ENCODE measurements at regions not wholly inside any gene's neighbourhood (a gene's known extent, or its start where the extent isn't known, plus 50 kb on each side); places are given as distances from the start of the nearest gene placed in this dataset.
"Not testable (repeated sequence)": the region's sequence is repeated elsewhere in the genome, so short reads cannot be mapped to it uniquely, and the experiment has no call there.

DNA sequence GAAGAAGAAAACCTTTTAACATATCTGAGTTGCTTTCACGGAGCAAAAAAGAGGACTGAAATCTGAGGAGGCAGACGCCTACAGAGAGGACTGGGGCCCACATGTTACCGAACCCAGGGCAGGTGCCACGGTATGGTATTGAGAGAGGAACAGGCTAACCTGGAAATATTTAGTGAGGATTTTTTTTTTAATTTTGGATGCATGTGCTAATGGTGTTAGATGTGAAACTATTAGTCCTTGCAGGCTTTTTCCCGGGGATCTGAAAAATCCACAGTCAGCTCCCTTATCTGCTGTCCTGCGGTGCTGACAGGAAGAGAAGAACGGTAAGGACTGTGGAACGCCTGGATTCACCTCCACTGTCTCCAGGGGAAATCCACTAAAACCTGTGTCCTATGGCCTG lies 819.7 kb downstream of the TMEM121 start:
- no peak overlapping the region for H3K4me3 ChIP-seq
- no peaks in the 10 kb centered on the region for H3K27me3 ChIP-seq (ENCODE audit: low read depth)
- H3K27ac ChIP-seq, result no peak overlapping the region
- intact Hi-C loops (cut with DNase I), result no loop called here
- no peak for DNase-seq
- TF ChIP-seq, protein P1, sequence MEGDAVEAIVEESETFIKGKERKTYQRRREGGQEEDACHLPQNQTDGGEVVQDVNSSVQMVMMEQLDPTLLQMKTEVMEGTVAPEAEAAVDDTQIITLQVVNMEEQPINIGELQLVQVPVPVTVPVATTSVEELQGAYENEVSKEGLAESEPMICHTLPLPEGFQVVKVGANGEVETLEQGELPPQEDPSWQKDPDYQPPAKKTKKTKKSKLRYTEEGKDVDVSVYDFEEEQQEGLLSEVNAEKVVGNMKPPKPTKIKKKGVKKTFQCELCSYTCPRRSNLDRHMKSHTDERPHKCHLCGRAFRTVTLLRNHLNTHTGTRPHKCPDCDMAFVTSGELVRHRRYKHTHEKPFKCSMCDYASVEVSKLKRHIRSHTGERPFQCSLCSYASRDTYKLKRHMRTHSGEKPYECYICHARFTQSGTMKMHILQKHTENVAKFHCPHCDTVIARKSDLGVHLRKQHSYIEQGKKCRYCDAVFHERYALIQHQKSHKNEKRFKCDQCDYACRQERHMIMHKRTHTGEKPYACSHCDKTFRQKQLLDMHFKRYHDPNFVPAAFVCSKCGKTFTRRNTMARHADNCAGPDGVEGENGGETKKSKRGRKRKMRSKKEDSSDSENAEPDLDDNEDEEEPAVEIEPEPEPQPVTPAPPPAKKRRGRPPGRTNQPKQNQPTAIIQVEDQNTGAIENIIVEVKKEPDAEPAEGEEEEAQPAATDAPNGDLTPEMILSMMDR (IDR thresholded peaks at IDR 0.05), result no peak
- no peak for ATAC-seq
- H3K9me3 ChIP-seq, result no peaks in the 10 kb centered on the region
- no peaks in the 10 kb centered on the region for H3K4me1 ChIP-seq
- no peaks in the 10 kb centered on the region for H3K36me3 ChIP-seq

DNA sequence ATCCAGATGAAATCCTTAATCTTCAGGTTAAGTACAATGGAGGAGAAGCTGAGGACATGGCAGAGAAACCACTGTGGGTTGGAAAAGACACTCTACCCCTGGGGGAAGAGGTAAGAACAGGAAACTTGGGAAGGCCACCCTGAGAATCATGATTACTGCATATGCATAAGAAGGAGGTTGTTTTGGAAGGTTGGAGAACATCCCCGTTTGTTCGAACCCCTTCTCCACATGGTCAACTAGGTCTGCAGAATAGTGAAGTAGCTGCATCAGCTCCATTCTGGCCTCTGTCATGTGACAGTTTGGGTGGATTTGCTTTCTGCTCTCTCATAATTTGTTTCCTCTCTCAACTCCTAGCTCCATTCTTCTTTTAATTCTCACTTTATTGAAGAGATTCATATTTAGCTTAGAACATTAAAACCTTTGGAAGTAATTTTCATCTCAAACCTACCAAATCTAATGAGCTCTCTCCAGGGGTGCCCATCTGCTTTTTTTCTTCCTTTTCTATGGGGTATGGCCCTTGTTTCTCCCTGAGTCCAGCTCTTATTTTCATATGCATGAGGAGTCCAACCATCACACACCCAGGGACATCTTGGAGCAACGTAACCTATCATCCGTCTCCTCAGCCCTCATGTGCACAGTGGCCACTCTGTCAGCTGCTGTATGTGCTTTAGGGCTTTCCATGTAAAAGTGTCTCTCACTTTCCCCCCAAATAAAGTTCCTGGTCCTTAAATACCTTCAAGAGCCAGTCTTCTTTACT lies 820.3 kb downstream of the TMEM121 start:
- no peaks in the 10 kb centered on the region for H3K27me3 ChIP-seq (ENCODE audit: low read depth)
- H3K27ac ChIP-seq, result no peak overlapping the region
- no peaks in the 10 kb centered on the region for H3K9me3 ChIP-seq
- H3K4me3 ChIP-seq, result no peak overlapping the region
- TF ChIP-seq, protein P1 (IDR thresholded peaks at IDR 0.05), result no peak
- no peak for ATAC-seq
- no peaks in the 10 kb centered on the region for H3K4me1 ChIP-seq
- no peaks in the 10 kb centered on the region for H3K36me3 ChIP-seq
- intact Hi-C loops (cut with DNase I), result no loop called here
- DNase-seq, result no peak

DNA sequence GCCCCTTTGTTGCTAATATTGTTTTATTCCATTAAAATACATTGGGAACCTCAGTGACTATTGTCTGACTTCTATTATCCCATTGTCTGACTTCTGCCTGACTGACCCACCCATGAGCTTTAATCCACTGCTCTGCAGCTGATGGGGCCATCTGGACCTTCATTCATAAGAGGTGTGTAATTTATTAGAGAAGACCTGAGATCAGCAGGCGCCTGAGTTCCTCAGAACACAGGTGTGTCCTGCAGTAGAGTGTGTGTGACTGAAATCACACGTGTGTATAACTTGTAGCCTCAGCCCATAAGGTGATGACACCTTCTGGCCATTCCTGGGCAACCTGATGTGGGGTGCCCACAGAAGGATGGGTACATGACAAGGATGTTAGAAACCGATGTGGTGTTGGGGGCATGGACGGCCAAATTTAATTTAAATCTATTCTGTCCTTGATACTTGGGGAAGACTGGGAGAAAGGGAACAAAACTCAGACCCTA lies 821.0 kb downstream of the TMEM121 start:
- no peak overlapping the region for H3K4me3 ChIP-seq
- H3K27ac ChIP-seq, result no peak overlapping the region
- ATAC-seq (no peak), DNase-seq (no peak)
- no peaks in the 10 kb centered on the region for H3K9me3 ChIP-seq
- TF ChIP-seq, protein P1 (IDR thresholded peaks at IDR 0.05), result no peak
- intact Hi-C loops (cut with DNase I), result no loop called here
- H3K27me3 ChIP-seq (ENCODE audit: low read depth), result no peaks in the 10 kb centered on the region
- H3K36me3 ChIP-seq, result no peaks in the 10 kb centered on the region
- H3K4me1 ChIP-seq, result no peaks in the 10 kb centered on the region

DNA sequence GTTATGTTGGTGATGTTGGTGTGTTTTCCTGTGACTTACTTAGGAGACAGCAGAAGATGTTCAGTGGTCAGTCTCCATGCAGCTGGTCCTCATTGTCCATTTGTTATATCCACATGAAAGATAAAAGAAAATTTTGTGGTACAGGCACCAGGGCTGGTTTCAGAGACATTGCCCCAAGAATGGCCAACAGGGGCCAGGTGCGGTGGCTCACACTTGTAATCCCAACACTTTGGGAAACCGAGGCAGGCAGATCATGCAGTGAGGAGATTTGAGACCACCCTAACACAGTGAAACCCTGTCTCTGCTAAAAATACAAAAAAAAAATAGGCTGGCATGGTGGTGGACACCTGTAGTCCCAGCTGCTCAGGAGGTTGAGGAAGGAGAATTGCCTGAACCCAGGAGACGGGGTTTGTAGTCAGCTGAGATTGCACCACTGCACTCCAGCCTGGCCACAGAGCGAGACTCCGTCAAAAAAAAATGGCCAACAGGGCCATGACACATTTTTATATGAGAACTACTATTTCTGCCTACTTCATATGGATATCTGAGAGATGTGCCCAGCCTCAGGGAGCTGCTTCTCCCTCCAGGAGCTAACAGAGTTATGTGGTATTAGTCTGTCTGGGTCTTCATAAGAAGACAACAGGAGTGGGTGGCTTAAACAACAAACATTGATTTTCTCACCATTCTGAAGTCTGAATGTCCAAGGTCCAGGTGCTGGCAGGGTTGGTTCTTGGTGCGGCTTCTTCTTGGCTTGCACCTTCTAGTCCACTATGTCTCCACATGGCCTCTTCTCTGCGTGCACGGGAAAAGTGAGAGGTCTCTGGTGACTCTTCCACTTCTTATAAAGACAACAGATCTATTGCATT lies 821.7 kb downstream of the TMEM121 start:
- TF ChIP-seq, protein P1 (IDR thresholded peaks at IDR 0.05), result no peak
- ATAC-seq, result no peak
- Histone ChIP-seq H3K4me3 (no peak overlapping the region), H3K36me3 (no peaks in the 10 kb centered on the region), H3K9me3 (no peaks in the 10 kb centered on the region), H3K27ac (no peak overlapping the region), H3K27me3 (ENCODE audit: low read depth) (no peaks in the 10 kb centered on the region), H3K4me1 (no peaks in the 10 kb centered on the region)
- DNase-seq, result no peak
- intact Hi-C loops (cut with DNase I), result no loop called here

DNA sequence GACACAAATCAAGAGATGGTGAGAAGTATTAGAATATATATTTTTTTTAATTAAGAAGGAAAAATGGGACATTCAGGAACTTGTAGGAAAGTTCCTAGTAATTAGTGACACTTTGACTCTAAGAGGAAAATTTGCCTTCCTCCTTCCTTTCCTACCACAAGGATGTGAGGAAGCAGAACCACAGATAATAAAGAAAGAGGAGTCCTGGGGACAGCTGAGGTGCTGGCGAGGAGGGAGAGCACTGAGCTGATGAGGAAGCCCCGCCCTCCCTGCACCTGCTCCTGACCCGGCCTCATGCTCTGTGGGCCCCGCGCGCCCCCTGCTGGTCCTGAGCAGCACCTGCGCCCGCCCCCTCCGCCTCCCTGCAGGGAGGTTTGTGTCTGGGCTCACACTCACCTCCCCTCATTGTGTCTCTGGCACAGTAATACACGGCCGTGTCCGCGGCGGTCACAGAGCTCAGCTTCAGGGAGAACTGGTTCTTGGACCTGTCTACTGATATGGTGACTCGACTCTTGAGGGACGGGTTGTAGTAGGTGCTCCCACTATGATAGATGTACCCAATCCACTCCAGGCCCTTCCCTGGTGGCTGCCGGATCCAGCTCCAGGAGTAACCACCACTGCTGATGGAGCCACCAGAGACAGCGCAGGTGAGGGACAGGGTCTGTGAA lies 822.6 kb downstream of the TMEM121 start:
- H3K27me3 ChIP-seq (ENCODE audit: low read depth); H3K27ac ChIP-seq; H3K36me3 ChIP-seq; H3K4me1 ChIP-seq; ATAC-seq; H3K9me3 ChIP-seq; intact Hi-C loops (cut with DNase I); H3K4me3 ChIP-seq: not testable (repeated sequence)
- TF ChIP-seq, protein P1 (IDR thresholded peaks at IDR 0.05), result peak; percentile 10
- DNase-seq, result peak; percentile 69

DNA sequence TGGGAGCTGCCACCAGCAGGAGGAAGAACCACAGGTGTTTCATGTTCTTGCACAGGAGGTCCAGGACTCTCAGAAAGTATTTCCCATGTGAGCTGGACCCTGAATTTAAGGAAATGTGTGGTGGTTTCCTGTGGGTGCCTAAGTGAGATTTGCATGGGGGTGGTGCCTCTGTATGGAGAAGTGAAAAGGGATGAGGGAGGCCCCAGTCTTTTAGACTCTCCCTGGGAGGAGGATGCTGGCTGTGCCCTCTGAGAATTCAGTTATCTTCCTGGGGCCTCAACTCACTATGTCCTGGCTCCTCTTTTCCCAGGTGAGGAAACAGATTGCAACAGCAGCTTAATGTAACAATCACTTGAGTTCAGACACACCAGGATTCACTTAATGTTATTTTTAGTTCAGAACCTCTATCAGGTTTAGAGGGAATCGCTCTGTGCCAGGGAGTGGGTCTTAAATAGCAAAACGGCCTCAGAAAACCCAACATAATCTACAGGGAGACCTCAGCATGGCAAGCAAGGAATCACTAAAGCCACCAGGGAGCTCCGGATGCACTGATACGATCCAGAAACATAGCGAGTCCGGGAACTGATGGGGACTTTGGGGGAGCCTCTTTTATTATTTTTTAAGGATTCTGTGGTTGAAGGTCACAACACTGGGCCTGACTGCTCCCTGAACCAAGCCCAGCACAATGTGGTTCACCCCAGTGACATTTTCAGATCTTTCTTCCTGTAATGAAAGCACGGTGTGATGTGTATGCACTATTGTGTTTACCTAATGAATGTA lies 823.5 kb downstream of the TMEM121 start:
- H3K4me1 ChIP-seq; ATAC-seq; H3K27me3 ChIP-seq (ENCODE audit: low read depth); H3K27ac ChIP-seq; H3K9me3 ChIP-seq; H3K4me3 ChIP-seq; H3K36me3 ChIP-seq; intact Hi-C loops (cut with DNase I); DNase-seq: not testable (repeated sequence)

DNA sequence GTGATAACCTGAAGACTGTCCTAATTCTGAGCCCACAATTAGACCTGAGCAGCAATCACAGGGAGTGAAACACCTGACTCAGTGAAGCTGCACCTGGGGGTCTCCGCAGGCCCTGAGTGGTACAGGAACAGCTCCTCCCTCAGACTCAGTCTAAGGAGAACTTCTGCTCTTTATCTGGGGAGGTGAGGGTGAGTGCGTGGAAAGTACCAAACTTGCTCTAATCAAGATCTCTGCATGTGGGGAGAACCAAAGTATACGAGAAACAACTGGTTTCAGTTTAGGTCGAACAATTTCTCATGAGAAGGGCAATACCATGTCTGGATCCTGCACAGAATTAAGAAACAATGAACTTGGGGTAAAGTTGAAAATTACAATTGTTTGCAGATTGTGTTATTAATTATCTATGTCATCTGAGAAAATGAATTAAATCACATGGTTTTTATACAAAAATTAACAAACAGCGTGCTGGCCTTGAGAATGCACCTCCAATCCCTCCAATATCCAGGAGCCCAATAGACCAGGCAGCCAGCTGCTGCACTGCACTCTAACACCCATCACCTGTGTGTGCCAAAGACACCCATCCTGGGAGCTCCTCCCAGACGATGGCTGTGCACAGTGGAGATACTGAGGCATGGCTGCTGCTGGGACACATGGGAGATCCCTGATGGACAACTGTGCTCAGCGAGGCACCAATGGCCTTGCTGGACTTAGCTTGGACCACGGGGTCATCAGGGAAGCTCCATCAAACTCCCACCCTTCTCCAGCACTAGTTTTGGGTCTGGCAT lies 828.8 kb downstream of the TMEM121 start:
- H3K4me3 ChIP-seq; ATAC-seq; H3K9me3 ChIP-seq; intact Hi-C loops (cut with DNase I); H3K27me3 ChIP-seq (ENCODE audit: low read depth); H3K27ac ChIP-seq; DNase-seq; H3K4me1 ChIP-seq; H3K36me3 ChIP-seq: not testable (repeated sequence)

All from lower lobe of right lung (tissue), 2 donors.